Spinal cord (tissue), 9 donors: ENCODE measurements at regions not wholly inside any gene's neighbourhood (a gene's known extent, or its start where the extent isn't known, plus 50 kb on each side); places are given as distances from the start of the nearest gene placed in this dataset.

Source experiments
- DNase-seq, 6 donors: peaks; one replicate each; pipeline versions ENCODE4 v3.0.0 to v3.0.0-alpha.2; 2013 to 2015; ENCODE audit warnings: low spot score in 6 of 6, low read depth in 4 of 6
- H3K27ac ChIP-seq: one replicate; pipeline ENCODE4 v1.5.1; 2013; ENCODE audit warnings: low read depth, low read length, control low read depth
- H3K27me3 ChIP-seq: one replicate; pipeline ENCODE4 v1.6.1; 2013; ENCODE audit warnings: low read length; ENCODE audit not compliant: control insufficient read depth, insufficient read depth
- H3K36me3 ChIP-seq: one replicate; pipeline ENCODE4 v1.6.1; 2013; ENCODE audit warnings: low read length; ENCODE audit not compliant: control insufficient read depth, insufficient read depth
- H3K4me1 ChIP-seq: one replicate; pipeline ENCODE4 v1.6.1; 2013; ENCODE audit warnings: low read length; ENCODE audit not compliant: control insufficient read depth, insufficient read depth
- H3K4me3 ChIP-seq: one replicate; pipeline ENCODE4 v1.5.1; 2013; ENCODE audit warnings: low read depth, low read length, control low read depth
- H3K9me3 ChIP-seq: one replicate; pipeline ENCODE4 v1.6.1; 2013; ENCODE audit warnings: low read length; ENCODE audit not compliant: control insufficient read depth, insufficient read depth
- WGBS: methylation state at CpG from one replicate; pipeline ENCODE4 v1.1.5; 2013; ENCODE audit warnings: missing lambda C conversion rate; ENCODE audit not compliant: insufficient coverage; 5-methylcytosine and 5-hydroxymethylcytosine counted together
- donor health status: healthy.

DNA sequence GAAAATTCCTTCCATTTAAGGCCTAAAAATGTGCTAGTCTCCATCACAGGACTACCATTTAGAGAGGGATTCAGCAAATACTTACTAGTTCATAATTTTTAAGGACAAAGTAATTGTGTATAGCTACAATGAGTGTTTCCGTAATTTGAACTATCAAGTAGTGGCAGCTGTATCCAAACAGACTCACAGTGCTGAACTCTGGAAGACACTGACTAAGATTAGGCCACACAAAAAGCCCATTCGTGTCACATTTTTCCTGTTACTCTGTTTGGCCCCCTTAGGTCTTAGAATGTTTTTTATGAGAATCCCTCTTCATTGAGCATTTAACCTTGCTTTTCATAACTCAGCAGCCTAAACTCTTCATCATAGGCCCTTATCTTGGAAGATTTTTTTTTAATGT is 731.2 kb upstream of the PCDH9 start:
- H3K9me3 ChIP-seq, result no peaks in the 10 kb centered on the region
- no peak overlapping the region for H3K27ac ChIP-seq
- no peaks in the 10 kb centered on the region for H3K27me3 ChIP-seq
- H3K4me1 ChIP-seq, result no peaks in the 10 kb centered on the region
- H3K4me3 ChIP-seq, result no peak overlapping the region
- H3K36me3 ChIP-seq, result no peaks in the 10 kb centered on the region
- 50% methylated on average over 1 of the region's 2 CpGs for WGBS
- no peak for DNase-seq

DNA sequence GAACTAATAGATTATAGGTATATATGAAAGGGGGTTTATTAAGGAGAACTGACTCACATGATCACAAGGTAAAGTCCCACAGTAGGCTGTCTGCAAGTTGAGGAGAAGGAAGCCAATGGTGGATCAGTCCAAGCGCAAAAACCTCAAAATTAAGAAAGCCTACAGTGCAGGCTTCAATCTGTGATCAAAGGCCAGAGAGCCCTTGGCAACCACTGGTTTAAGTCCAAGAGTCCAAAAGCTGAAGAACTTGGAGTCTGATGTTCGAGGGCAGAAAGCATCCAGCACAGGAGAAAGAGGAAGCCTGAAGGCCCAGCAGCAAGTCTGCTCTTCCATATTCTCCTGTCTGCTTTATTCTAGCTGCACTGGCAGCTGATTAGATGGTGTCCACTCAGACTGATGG is 721.3 kb upstream of the PCDH9 start:
- WGBS, result 38% methylated on average over 2 of the region's 2 CpGs
- no peak for DNase-seq
- Histone ChIP-seq H3K27me3 (no peaks in the 10 kb centered on the region), H3K27ac (no peak overlapping the region), H3K4me1 (no peaks in the 10 kb centered on the region), H3K36me3 (no peaks in the 10 kb centered on the region), H3K4me3 (no peak overlapping the region), H3K9me3 (no peaks in the 10 kb centered on the region)

DNA sequence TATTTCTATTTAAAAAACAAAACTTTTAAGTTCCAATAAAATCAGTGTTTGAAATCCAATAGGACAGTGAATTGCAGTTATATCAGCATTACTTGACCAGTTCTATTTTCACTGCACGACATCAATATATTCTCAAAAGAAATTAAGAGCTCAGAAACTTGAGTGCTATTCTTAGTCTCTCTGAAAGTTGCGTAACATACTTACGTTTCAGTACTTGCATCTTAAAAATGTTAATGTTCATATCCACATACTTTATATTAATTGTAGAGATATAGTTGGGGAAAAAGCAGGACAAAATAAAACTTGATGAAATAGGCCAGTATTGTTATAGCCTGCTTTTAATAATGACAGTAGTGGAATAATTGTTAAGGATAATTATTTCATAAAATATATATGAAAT is 720.5 kb upstream of the PCDH9 start:
- Histone ChIP-seq H3K27me3 (no peaks in the 10 kb centered on the region), H3K36me3 (no peaks in the 10 kb centered on the region), H3K27ac (no peak overlapping the region), H3K9me3 (no peaks in the 10 kb centered on the region), H3K4me1 (no peaks in the 10 kb centered on the region), H3K4me3 (no peak overlapping the region)
- WGBS, result 80% methylated on average over 1 of the region's 3 CpGs
- no peak for DNase-seq

DNA sequence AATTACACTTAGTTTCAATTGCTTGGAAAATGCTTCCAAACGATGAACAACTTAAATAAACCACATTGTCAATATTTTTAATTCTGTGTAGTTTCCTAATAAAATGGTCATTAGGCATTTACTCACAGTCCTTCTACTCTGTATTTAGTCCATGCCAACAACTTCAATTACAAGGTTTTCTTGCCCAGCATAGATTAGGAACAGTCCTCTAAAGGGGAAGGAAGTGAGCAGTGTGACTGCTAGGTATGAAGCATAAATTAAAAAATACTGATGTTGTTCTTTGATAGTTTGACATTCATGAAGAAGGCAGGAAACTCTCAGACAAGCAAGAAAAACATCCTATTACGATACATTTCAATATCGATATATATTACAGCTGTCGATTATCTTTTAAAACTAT is 716.0 kb upstream of the PCDH9 start:
- Histone ChIP-seq H3K4me1 (no peaks in the 10 kb centered on the region), H3K27ac (no peak overlapping the region), H3K27me3 (no peaks in the 10 kb centered on the region), H3K9me3 (no peaks in the 10 kb centered on the region), H3K4me3 (no peak overlapping the region), H3K36me3 (no peaks in the 10 kb centered on the region)
- no CpG with 5 or more reads among the region's 4 CpGs for WGBS
- no peak for DNase-seq

DNA sequence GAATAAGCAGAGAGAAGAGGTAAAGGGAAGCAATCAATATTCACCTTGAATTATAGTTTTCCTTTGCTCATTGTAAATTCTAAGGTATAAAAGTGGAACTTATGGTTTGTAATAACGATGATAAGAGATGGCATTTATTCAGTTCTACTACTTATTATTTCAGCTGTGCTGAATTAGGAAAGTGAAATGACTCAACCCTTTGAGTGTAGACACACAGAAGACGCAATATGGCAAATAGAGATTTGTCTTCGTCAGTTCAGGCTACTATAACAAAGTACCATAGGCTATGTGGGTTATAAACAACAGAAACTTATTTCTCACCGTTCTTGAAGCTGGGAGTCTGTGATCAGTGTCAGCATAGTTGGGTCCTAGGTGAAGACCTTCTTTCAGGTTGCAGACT is 713.0 kb upstream of the PCDH9 start:
- no peaks in the 10 kb centered on the region for H3K27me3 ChIP-seq
- no peak for DNase-seq
- no peaks in the 10 kb centered on the region for H3K36me3 ChIP-seq
- no peaks in the 10 kb centered on the region for H3K9me3 ChIP-seq
- no peak overlapping the region for H3K27ac ChIP-seq
- H3K4me1 ChIP-seq, result no peaks in the 10 kb centered on the region
- no peak overlapping the region for H3K4me3 ChIP-seq
- no CpG with 5 or more reads among the region's 4 CpGs for WGBS

DNA sequence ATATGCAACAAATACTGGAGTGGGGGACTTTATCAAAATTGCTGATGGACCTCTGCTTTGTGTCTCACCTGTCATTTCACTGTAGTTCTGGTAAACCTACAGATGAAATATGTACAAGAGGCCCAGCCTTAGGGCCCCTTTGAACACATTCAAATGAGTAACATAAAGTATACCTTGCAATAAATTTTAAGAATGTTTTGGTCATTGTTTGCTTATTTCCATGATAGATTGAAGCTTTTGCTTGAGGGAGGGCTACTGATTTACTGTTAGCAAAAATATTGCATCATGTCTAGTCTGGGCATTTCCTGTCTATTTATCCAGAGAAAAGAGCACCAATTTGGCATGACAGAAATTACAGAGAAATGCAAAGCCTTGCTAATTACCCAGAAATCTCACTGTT is 705.5 kb upstream of the PCDH9 start:
- no peaks in the 10 kb centered on the region for H3K27me3 ChIP-seq
- H3K4me3 ChIP-seq, result no peak overlapping the region
- H3K27ac ChIP-seq, result no peak overlapping the region
- H3K36me3 ChIP-seq, result no peaks in the 10 kb centered on the region
- H3K9me3 ChIP-seq, result no peaks in the 10 kb centered on the region
- no peak for DNase-seq
- H3K4me1 ChIP-seq, result no peaks in the 10 kb centered on the region

DNA sequence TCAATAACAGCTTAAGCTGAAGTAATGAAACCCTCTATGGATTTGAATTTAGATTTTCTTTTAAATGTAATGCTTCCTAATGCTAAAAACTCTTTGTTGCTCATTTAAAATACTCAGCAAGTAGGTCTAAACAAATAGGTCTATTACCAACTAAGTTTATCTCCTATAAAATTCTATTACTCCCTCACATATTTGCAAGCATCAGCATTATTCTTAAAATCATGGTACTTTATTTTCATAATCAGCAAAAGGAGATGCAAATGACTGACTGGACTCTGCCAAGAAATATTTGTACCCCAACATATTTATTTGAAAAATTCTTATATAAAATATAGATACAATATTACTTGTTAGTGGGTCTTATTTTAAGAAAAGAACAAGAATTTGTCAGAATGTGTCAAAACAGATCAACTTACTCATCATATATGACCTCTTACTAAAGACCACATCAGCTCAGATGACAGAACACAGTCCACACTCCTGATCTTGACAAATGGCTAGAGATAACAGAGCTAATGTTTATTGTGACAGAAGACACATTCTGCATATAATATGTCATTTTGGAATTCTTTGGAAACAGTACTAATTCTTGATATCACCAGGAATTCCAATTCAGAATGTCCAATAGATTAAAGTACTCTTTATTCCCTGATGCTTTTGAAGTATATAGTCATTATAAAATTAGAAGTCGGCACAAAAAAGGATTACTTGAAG is 704.6 kb upstream of the PCDH9 start:
- no peaks in the 10 kb centered on the region for H3K36me3 ChIP-seq
- H3K4me1 ChIP-seq, result no peaks in the 10 kb centered on the region
- H3K27me3 ChIP-seq, result no peaks in the 10 kb centered on the region
- no CpG with 5 or more reads among the region's 1 CpG for WGBS
- no peaks in the 10 kb centered on the region for H3K9me3 ChIP-seq
- H3K4me3 ChIP-seq, result no peak overlapping the region
- no peak for DNase-seq
- H3K27ac ChIP-seq, result no peak overlapping the region

DNA sequence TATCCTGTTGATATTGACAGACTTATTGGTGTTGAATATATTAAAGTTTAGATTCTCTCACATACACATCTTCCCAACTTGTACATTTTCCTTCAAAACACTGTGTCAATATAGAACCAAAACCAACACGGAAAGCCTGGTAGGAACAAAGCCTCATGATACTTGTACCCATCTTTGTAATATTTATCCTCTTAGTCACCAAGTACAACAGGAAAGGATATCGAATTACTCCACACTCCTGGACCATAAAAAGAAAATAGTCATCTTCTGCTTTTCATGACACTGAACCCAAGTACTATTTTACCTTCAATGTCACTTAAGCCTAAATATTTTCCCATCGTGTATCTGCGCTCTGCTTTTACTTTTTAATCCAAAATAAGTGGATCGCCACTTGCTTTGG is 702.9 kb upstream of the PCDH9 start:
- Histone ChIP-seq H3K27ac (no peak overlapping the region), H3K4me3 (no peak overlapping the region), H3K9me3 (no peaks in the 10 kb centered on the region), H3K27me3 (no peaks in the 10 kb centered on the region), H3K36me3 (no peaks in the 10 kb centered on the region), H3K4me1 (no peaks in the 10 kb centered on the region)
- no peak for DNase-seq
- WGBS, result 100% methylated on average over 1 of the region's 5 CpGs

DNA sequence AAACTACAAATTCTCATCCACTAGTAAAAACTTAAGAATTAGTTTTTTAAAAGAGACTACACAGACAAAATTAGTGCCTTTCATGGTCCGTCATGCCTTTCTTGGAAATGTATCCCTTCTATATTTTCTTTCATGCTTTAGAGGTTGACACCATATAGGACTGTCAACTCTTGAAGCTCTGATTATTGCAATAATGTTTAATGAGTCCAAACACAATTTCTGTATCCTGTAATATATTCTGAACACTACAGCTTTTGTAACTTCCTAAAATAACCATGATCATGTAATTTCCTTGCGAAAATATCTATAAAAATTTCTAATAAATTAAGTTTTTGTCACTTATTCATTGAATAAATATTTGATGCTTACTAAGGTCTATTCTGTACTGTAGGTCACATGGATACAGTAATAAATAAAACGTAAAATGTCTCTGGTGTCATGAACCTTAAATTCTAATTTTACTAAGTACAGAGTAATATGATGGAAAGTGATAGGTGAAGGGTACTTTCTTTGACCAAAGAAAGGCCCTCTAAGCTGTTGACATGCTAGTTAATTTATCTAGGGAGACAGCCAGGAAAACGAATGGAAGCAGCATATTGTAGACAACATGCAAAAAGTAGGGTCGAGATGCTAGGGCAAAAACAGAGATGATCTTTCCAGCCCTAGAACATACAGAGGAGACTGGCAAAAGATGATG is 687.3 kb upstream of the PCDH9 start:
- H3K36me3 ChIP-seq, result no peaks in the 10 kb centered on the region
- 78% methylated on average over 3 of the region's 5 CpGs for WGBS
- H3K27ac ChIP-seq, result no peak overlapping the region
- H3K4me3 ChIP-seq, result no peak overlapping the region
- no peak for DNase-seq
- no peaks in the 10 kb centered on the region for H3K9me3 ChIP-seq
- no peaks in the 10 kb centered on the region for H3K4me1 ChIP-seq
- H3K27me3 ChIP-seq, result no peaks in the 10 kb centered on the region

DNA sequence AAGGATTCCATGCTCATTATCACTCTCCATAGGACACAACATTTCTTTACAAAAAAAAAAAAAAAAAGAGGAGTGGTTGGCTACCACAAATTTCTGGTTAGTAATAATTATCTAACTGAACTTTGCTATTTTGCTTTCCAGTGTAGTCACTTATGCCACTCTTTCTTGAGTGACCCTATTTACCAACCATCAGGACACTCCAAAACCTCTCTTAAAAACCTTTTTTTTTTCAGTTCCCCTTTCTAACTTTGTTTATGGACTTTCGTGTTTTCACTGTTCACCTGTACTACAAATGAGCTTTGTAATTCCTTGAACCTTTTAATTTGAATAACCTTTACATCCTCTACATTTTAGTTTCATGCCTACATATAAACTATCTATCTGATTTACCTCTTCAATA is 686.5 kb upstream of the PCDH9 start:
- DNase-seq, result no peak
- H3K4me1 ChIP-seq, result no peaks in the 10 kb centered on the region
- no peaks in the 10 kb centered on the region for H3K9me3 ChIP-seq
- 83% methylated on average over 1 of the region's 1 CpG for WGBS
- H3K27ac ChIP-seq, result no peak overlapping the region
- H3K36me3 ChIP-seq, result no peaks in the 10 kb centered on the region
- H3K4me3 ChIP-seq, result no peak overlapping the region
- no peaks in the 10 kb centered on the region for H3K27me3 ChIP-seq
